HG03460 (cell line): ENCODE measurements at regions not wholly inside any gene's neighbourhood (a gene's known extent, or its start where the extent isn't known, plus 50 kb on each side); places are given as distances from the start of the nearest gene placed in this dataset.
"Not testable (repeated sequence)": the region's sequence is repeated elsewhere in the genome, so short reads cannot be mapped to it uniquely, and the experiment has no call there.

Experiments
- ATAC-seq: cut with Tn5 transposase; IDR thresholded peaks from one replicate; pipeline ENCODE4 v1.9.1; 2021; ENCODE audit not compliant: unreplicated experiment

- not testable (repeated sequence) for ATAC-seq
Observed at GRCh38 chr6:27775138-27775795, 136.9 kb downstream of the OR2B2 start.

DNA sequence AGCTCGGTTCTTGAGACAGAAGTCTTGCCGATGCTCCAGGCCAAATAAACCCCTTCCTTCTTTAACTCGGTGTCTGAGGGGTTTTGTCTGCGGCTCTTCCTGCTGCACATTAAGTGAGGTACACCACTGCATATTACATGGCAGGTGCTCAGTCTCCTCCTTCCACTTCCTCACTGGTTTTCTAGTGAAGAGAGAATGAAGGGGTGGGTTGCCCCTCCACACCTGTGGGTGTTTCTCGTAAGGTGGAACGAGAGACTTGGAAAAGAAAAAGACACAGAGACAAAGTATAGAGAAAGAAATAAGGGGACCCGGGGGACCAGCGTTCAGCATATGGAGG lies 138.0 kb downstream of the OR2B2 start:
- not testable (repeated sequence) for ATAC-seq

- ATAC-seq: not testable (repeated sequence)
Observed at GRCh38 chr6:27773542-27774263, 138.5 kb downstream of the OR2B2 start.

GRCh38 chr6:27772261-27773001 lies 139.8 kb downstream of the OR2B2 start:
- peak; percentile 93 for ATAC-seq

- ATAC-seq: no peak
Observed at GRCh38 chr6:27771235-27771634, 141.0 kb downstream of the OR2B2 start.

DNA sequence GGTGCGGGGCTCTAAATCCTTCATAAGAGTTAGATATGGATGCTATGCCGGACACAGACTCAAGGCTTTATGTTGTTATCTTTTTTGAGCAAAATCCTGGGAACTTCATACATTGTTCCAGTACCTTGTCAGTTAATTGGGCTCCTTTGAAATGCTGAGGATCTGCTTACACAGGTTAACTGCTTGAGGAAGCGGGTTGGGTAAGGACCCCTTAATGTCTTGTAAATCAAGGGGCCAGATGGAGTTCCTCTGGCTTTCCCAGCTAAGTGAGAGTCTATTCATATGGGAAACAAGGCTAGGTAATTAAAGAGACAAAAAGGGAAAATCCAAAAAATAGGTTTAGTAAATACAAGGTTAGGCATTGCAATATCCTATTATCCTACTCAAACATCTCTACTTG lies 141.5 kb downstream of the OR2B2 start:
- no peak for ATAC-seq

DNA sequence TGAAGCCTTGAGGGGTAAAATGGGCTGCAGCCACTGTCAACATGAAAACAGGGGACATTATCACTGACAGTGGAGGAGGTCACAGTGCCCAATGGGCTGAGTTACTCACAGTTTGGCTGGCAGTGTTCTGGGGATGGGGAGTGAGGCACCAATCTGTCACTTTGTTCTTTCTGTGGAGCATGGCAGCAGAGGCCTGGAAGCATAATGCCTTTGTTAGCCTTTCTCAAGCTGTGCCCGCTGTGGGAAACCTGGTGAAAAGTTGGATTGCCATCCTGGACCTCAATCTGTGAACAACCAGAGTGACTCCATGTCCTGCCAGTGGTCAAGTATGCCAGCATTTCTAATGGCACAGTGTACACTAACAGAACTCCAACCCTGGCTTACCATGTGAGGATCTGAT lies 143.6 kb downstream of the OR2B2 start:
- ATAC-seq: no peak

- ATAC-seq: no peak
Observed at GRCh38 chr6:27767851-27768250, 144.3 kb downstream of the OR2B2 start.

- no peak for ATAC-seq
Observed at GRCh38 chr6:27766405-27766804, 145.8 kb downstream of the OR2B2 start.

GRCh38 chr6:27765028-27765590 lies 147.1 kb downstream of the OR2B2 start:
- no peak for ATAC-seq

DNA sequence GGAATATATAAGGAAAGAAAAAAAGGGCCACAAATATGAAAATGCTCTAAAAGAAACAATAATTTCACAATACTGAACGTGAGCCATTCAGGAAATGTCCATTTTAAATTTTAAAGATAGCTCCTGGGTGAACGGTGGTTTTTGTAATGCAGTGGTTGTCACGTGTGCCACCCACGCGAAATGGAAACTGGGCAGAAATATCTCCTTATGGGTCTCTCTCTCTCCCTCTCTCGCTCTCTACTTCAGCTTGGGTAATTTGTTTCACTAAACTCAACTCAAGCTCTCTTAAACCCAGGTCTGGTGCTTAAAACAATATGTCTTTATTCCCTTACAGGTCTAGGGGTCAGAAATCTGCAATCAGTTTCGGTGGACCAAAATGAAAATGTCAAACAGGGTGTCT lies 150.8 kb downstream of the OR2B2 start:
- ATAC-seq: no peak

- no peak for ATAC-seq
Observed at GRCh38 chr6:27760464-27760863, 151.7 kb downstream of the OR2B2 start.

- ATAC-seq: no peak
Observed at GRCh38 chr6:27759930-27760329, 152.3 kb downstream of the OR2B2 start.

GRCh38 chr6:27758491-27758890 lies 153.7 kb downstream of the OR2B2 start:
- no peak for ATAC-seq

DNA sequence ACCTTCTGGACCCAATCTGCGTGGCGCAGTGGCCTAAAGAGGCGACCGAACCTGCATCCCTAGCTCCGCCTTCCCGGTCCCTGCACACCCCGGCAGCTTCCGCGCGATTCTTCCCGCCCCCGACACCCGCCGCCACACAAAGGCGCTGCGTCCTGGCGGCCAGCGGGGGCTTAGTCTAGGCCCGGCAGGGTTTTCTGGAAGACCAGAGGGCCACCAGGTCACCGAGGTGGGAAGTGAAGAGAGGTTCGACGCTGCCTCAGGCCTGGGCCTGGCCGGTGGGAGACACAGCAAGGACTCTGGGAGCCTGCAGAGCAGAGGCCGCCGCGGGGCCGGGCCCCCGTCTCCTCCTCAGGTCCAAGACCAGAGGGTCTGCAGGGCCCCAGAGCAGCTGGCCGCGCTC lies 154.9 kb downstream of the OR2B2 start:
- no peak for ATAC-seq

DNA sequence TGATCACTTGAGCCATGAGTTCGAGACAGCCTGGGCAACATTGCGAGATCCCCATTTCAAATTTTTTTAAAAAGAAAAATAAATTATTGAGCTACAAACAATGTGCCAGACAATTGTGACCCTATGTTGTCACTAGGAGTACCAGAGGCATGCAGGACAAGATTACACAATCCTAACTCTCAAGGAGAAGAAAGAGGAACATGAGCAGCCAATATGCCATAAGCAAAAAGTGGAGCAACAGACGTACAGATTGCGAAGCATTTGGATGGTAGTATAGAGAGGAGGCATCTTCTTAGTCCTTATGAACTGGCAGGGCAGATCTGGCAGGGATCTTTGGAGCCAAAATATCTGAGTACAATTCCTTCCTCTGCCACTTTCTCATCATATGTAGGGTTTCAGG lies 156.4 kb downstream of the OR2B2 start:
- ATAC-seq: no peak

DNA sequence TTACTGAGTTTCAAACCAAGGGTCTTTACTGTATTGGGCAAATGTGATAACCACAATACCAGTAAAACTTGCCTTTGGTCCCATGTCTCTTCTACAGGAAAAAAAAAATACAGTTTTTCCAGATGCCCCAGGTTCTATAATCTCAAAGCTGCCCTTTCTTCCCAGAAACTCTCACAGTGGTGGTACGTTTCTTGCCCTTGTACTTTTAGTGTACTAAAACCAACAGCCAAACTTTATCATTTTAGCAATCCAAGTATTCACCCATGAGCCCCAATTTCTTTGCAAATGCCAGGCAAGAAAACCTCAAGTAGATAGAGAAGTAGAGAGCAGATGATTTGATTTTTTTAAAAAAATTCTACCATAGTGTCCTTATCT lies 157.8 kb downstream of the OR2B2 start:
- no peak for ATAC-seq

GRCh38 chr6:27753668-27754407 lies 158.4 kb downstream of the OR2B2 start:
- peak; percentile 47 for ATAC-seq

GRCh38 chr6:27752038-27752885 lies 159.9 kb downstream of the OR2B2 start:
- ATAC-seq: peak; percentile 42

- no peak for ATAC-seq
Observed at GRCh38 chr6:27748661-27749060, 163.5 kb downstream of the OR2B2 start.
